ENCODE measurements at regions not wholly inside any gene's neighbourhood (a gene's known extent, or its start where the extent isn't known, plus 50 kb on each side); places are given as distances from the start of the nearest gene placed in this dataset.

- TF ChIP-seq CTCF (conservative IDR thresholded peaks at IDR 0.05; ENCODE audit: low read length) = no peak
- no peak for TF ChIP-seq EZH2phosphoT487 (IDR thresholded peaks at IDR 0.05; ENCODE audit: borderline replicate concordance)
These were observed 364.4 kb upstream of the GCFC2 start for GRCh38 chr2:76075126-76075525.
